Kidney capillary endothelial cell (primary cell): ENCODE measurements at regions not wholly inside any gene's neighbourhood (a gene's known extent, or its start where the extent isn't known, plus 50 kb on each side); places are given as distances from the start of the nearest gene placed in this dataset.
"Not testable (repeated sequence)": the region's sequence is repeated elsewhere in the genome, so short reads cannot be mapped to it uniquely, and the experiment has no call there.

Experiments
- DNase-seq: peaks from one replicate; pipeline ENCODE4 v3.0.0-alpha.2; 2018; ENCODE audit warnings: low spot score

GRCh38 chr6:165791876-165792437, 128.9 kb upstream of the PDE10A start:
- no peak for DNase-seq

DNA sequence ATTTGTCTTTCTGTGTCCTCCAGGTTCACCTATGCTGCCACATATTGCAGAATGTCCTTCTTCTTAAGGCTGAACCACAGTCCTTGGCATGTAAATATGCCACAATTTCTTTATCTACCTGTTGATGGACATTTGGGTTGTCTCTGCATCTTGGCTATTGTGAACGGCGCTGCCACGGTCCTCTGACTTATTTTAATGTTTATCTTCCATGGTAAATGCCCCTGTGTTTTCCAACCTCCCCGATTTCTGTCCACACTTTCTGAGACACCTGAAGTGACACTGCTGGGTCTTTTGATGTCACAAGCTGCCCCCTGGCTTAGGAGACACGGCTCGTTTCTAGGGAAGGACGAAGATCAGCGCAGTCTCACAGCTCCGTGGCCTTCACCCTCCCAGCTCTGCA, 128.3 kb upstream of the PDE10A start:
- DNase-seq: no peak

DNA sequence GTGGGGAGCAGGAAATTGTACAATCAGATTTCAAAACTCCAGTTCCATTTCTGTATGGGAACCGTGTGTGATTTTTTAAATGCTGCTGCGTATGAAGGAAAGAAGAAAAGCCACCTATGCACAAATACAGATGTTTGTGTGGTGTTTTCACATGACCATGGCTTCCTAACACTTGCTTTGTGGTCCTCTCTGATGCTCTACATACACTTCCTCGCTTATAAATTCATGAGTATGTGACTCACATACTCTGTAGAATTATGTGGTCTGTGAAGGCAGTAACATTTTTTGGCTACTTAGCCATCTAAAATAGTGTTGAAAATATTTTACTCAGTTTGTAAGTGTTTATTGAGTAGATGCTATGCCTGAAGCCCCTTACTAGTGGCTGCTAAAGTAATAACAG, 119.8 kb upstream of the PDE10A start:
- DNase-seq: no peak

DNA sequence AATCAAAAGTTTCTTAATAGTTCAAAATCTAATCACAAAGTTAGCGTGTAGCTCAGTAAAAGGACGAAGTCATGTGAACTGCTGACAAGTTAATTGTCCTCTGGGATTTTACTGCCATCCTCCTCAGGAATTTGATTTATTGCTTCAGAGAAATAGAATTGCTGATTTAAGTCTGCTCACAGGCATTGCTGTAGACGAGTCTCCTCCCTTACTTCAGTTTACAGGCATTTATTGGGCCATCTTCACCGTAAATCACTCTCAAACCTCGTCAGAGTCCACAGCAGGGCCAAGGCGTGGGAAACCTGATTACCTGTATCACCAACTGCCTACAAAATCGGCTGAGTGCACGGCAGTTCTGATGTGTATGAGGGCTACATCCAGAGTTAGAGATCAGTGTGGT, 119.1 kb upstream of the PDE10A start:
- DNase-seq: no peak

DNA sequence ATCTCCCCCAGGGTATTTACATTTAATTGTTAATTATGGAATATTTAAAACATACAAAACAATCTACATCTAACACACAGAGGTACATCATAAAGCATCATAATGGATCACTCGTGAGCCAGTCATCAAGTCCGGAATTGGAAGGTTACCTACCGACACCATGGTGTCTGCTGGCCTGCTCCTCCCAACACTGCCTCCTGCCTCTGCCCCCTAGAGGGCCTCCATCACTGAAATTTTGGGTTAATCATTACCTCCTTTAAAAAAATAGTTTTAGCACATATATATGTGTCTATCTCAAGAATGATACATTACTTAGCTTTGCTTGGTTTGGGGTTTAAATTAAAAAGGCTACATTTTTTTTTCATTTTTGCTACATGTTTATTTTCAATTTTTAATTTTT, 114.6 kb upstream of the PDE10A start:
- DNase-seq: no peak

DNA sequence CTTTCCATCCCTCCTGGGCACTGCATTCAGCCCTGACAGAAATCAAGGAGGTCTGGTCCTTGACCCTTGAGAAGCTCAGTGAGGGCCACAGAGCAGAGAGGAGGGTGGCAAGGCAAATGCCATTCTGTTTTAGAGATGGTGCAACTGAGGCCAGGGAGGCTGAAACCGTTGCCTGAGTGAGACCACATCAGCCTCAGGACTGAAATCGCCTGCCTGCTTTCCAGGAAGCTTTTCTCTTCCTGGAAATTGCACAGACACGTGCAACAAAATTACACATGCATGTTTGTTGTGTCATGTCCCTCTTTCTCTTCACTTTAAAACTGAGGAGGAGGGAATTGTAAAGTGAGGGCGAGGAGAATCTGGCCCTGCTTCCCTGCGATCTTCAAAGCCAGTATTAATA, 113.7 kb upstream of the PDE10A start:
- no peak for DNase-seq

GRCh38 chr6:165775721-165776120, 112.7 kb upstream of the PDE10A start:
- no peak for DNase-seq

DNA sequence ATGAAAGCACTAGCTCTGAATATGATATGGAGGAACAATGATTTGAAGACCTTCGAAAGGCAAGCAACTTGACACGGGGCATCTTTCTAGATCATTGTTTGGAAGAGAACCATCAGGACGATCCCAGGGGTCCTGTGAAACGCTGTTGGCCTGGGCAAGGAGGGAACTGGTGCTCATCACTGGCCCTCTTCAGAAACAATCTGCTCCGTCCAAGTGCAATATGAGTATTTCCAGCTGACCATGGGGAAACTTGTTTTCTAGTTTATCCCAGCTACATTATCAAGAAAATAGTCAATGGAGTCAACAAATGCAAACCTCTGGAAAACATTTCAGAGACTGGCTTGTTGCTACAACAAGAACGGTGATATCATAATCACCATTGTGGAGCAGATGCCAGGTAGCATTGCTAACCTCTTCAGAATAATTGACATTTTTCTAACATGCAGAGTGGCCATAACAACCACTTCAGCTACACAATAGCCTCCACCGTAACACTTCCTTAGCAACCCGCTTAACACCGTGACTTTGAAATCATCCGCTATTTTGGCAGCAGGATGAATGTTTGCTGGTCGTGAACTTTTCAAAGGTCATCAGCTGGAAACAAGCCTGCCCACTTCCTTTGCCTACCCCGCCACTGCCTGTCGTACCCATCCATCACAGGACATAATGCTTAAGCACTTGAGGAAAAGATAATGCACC, 112.0 kb upstream of the PDE10A start:
- DNase-seq: peak; percentile 98

- no peak for DNase-seq
Measured at GRCh38 chr6:165770397-165771082, 107.5 kb upstream of the PDE10A start.

DNA sequence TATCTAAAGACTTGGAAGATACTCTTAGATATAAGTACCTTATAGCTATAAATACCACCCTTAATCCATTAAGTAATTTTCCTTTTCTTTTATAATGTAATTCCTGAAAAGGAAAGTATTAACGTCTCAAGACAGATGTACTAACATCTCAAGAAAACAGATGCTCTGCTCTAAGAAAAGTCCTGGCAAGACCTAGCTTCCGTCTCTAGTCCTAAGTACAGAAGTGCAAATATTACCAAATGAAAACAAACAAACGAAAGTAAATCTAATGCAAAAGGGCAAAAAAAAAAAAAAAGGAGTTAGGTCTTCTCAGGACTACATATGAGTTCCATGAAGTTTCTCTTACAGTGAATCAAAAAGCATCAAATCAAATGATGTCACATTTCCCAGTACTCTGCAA, 106.8 kb upstream of the PDE10A start:
- no peak for DNase-seq

DNA sequence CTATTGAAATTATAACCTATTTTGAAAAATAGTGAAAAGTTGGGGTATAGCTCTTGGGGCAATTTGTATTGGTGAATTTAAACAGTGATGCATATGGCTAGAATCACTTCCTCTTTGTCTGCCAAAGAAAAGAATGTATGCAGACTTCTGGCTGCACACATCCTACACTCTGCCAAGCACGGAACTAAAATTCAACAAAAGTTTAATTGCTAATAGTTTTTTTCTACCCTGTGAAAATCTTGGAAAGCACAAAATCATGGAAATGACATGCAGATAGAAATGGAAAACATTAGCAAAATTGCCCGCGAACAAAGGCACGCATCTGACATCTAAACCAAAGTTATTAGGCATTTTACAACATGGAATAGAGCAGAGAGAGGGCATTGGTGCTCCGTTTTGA, 106.4 kb upstream of the PDE10A start:
- DNase-seq: no peak

DNA sequence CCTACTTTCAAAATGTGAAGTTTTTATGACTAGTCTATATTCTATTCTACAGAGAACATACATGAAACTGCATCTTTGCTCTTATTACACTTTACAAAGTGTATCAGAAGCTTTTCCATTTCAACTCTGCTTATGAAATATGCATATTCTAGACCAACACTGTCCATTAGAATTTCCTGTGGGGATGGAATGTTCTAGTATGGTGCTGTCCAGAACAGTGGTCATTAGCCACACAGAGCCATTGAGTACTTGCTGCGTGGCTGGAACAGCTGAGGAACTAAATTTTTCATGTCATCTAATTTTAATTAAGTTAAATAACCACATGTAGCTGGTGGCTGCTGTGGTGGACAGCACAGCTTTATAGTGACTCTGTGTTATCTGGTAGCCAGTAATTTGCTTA, 105.9 kb upstream of the PDE10A start:
- no peak for DNase-seq

DNA sequence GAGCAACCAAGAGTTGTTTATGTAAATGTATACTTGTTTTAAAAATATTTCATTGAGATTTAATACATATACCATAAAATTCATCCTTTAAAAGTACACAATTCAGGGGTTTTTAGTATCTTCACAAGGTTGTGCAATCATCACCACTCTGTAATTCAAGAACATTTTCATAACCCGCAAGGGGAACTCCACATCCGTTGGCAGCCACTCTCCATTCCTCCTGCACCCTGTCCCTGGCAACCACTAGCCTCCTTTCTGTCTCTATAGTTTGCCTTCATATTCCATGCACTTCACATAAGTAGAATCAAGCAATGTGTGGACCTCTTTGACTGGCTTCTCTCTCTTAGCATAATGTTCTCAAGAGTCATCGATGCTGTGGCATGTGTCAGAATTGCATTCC, 104.2 kb upstream of the PDE10A start:
- no peak for DNase-seq

GRCh38 chr6:165766457-165766856, 103.4 kb upstream of the PDE10A start:
- peak; percentile 85 for DNase-seq

- no peak for DNase-seq
Measured at GRCh38 chr6:165766026-165766425, 103.0 kb upstream of the PDE10A start.

DNA sequence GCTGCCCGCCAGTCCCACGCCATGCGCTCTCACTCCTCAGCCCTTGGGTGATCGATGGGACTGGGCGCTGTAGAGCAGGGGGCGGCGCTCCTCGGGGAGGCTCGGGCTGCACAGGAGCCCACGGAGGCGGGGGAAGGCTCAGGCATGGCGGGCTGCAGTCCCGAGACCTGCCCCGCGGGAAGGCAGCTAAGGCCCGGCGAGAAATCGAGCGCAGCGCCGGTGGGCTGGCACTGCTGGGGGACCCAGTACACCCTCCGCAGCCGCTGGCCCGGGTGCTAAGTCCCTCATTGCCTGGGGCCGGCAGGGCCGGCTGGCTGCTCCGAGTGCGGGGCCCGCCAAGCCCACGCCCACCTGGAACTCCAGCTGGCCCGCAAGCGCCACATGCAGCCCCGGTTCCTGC, 102.2 kb upstream of the PDE10A start:
- DNase-seq: not testable (repeated sequence)

GRCh38 chr6:165762876-165763275, 99.8 kb upstream of the PDE10A start:
- DNase-seq: no peak

DNA sequence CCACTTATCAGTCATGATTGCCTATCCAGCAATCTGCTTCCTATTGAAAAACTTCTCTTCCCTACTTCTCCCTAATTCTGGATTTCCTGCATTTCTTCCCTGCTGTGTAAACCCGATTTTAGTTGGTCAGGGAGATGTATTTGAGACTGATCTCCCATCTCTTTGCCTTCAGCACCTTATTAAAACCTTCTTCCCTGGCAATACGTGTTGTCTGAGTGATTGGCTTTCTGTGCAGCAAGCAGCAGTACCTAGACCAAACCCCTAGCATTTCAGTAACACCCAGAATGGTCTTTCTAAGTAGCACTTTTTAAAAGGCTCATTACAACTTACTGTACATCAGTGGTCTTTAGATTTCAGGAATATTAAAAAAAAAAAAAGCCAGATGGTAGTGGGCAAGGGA, 99.1 kb upstream of the PDE10A start:
- no peak for DNase-seq

DNA sequence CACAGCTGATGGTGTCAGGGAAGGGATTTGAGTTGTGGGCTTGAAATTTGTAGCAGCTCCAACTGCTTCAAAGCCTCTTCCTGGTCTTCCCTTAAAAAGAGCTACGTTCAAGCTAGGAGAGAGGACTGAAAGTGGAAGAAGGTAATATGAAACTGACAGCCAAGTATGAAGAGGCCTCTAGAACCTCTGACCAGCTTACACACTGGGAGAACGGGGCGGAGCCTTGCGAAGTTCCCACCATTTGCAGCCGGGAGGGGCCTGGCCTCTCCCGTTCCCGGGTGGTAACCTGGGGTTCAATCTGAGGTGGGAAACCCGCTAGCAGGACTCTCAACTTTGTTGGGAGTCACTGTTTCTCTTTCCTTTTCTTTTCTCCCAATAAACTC, 97.8 kb upstream of the PDE10A start:
- DNase-seq: no peak

- no peak for DNase-seq
Measured at GRCh38 chr6:165760126-165760802, 97.2 kb upstream of the PDE10A start.

DNA sequence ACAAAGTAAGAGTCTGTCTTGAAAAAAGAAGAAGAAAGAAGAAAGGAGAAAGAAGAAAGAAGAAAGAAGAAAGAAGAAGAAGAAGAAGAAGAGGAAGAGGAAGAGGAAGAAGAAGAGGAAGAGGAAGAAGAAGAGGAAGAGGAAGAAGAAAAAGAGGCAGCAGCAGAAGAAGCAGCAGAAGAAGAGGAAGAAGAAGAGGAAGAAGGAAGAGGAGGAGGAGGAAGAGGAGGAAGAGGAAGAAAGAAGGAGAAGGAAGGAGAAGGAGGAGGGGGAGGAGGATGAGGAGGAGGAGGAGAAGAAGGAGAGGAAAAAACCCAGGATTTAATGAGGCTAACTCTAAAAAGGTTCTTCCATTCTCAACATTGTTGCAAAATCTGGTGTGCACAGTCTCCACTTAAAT, 95.4 kb upstream of the PDE10A start:
- DNase-seq: no peak

DNA sequence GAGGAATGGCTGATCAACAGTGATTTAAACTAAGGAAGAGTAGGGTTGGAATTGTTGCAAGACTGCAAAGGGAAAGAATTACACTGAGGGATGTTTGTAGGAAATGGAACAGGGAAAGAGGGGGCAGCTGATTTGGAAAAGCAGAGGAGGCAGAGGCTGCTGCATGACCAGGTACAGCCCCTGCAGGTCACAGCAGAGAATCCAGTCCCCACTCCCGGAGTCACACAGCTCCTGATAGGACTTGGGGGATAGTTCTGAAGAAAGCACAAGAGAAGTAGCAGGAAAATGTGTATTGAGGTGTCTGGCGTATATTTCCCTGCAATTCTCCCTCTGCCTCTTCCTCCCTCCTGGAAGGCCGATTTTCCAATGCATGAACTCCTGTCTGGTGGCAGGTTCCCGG, 92.5 kb upstream of the PDE10A start:
- DNase-seq: no peak

GRCh38 chr6:165753506-165753905, 90.5 kb upstream of the PDE10A start:
- no peak for DNase-seq
